Keratinocyte (primary cell): ENCODE measurements at regions not wholly inside any gene's neighbourhood (a gene's known extent, or its start where the extent isn't known, plus 50 kb on each side); places are given as distances from the start of the nearest gene placed in this dataset.

Source experiments
- EZH2 ChIP-seq: IDR thresholded peaks from one replicate; pipeline ENCODE4 v1.6.1; 2012; ENCODE audit warnings: inconsistent platforms, mild to moderate bottlenecking, low read length, moderate library complexity
- TF ChIP-seq, protein P1 (sequence below), 3 experiments: IDR thresholded peaks in 1 of 3; conservative IDR thresholded peaks in 1 of 3; optimal IDR thresholded peaks in 1 of 3; 2 replicates in 2 of 3; 3 replicates in 1 of 3; pipeline versions ENCODE3 to v1.5.1; 2011; ENCODE audit warnings: low read length in 3 of 3, mild to moderate bottlenecking in 3 of 3, moderate library complexity in 2 of 3, control low read depth in 1 of 3, inconsistent platforms in 1 of 3; ENCODE audit not compliant: insufficient read depth in 2 of 3; ENCODE audit errors: extremely low read depth in 1 of 3

GRCh38 chr1:222104097-222104496 is 362.2 kb upstream of the DUSP10 start:
- TF ChIP-seq, protein P1, sequence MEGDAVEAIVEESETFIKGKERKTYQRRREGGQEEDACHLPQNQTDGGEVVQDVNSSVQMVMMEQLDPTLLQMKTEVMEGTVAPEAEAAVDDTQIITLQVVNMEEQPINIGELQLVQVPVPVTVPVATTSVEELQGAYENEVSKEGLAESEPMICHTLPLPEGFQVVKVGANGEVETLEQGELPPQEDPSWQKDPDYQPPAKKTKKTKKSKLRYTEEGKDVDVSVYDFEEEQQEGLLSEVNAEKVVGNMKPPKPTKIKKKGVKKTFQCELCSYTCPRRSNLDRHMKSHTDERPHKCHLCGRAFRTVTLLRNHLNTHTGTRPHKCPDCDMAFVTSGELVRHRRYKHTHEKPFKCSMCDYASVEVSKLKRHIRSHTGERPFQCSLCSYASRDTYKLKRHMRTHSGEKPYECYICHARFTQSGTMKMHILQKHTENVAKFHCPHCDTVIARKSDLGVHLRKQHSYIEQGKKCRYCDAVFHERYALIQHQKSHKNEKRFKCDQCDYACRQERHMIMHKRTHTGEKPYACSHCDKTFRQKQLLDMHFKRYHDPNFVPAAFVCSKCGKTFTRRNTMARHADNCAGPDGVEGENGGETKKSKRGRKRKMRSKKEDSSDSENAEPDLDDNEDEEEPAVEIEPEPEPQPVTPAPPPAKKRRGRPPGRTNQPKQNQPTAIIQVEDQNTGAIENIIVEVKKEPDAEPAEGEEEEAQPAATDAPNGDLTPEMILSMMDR (optimal IDR thresholded peaks at IDR 0.05 in 1 of 3, IDR thresholded peaks at IDR 0.05 in 1 of 3, conservative IDR thresholded peaks at IDR 0.05 in 1 of 3; ENCODE audit: extremely low read depth in 1 of 3, insufficient read depth in 2 of 3, low read length in 3 of 3) = no peak
- no peak for TF ChIP-seq EZH2
